ENCODE measurements at regions not wholly inside any gene's neighbourhood (a gene's known extent, or its start where the extent isn't known, plus 50 kb on each side); places are given as distances from the start of the nearest gene placed in this dataset.

DNA sequence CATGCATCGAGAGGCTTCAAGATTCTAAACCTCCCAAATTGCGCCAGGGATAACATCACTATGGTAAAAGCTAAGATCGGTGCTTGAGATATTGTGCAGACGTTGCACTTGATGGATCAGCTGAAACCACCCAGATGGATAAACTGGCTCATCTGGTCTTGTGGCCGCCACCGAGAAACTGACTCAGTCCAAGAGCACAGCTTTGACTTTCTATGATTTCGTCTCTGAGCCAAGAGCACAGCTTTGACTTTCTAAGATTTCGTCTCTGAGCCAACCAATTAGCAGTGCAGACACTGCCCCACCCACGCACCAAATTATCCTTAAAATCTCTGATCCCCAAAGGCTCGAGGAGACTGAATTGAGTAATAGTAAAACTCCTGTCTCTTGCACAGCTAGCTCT is 687.2 kb downstream of the FAM133A start:
- Histone ChIP-seq H3K27me3 (ENCODE audit: insufficient read depth, low read depth) (no peaks in the 10 kb centered on the region), H3K4me2 (no peak overlapping the region), H3K4me3 (no peak overlapping the region), H3K9me3 (ENCODE audit: insufficient read depth, low read depth) (no peaks in the 10 kb centered on the region), H3F3A (ENCODE audit: insufficient read depth, low read depth) (no peaks in the 10 kb centered on the region), H4K20me1 (ENCODE audit: insufficient read depth) (no peaks in the 10 kb centered on the region), H3K4me1 (replicated peaks; ENCODE audit: insufficient read depth) (no peaks in the 10 kb centered on the region), H2AFZ (no peak overlapping the region), H3K27ac (no peak overlapping the region), H3K9me2 (ENCODE audit: insufficient read depth) (no peaks in the 10 kb centered on the region), H3K36me3 (ENCODE audit: low read depth) (no peaks in the 10 kb centered on the region), H3K79me2 (ENCODE audit: low read depth) (no peaks in the 10 kb centered on the region)
- ChIA-PET POLR2A (ENCODE audit: unreplicated experiment) (no interaction called here), CTCF (no interaction called here)
- intact Hi-C loops (cut with micrococcal nuclease; ENCODE audit: unreplicated experiment): no loop called here
- TF ChIP-seq EZH2 (IDR thresholded peaks at IDR 0.05; ENCODE audit: low read depth): no peak
- no peak for DNase-seq
- BruUV-seq (replicated peaks): no TSS peak

DNA sequence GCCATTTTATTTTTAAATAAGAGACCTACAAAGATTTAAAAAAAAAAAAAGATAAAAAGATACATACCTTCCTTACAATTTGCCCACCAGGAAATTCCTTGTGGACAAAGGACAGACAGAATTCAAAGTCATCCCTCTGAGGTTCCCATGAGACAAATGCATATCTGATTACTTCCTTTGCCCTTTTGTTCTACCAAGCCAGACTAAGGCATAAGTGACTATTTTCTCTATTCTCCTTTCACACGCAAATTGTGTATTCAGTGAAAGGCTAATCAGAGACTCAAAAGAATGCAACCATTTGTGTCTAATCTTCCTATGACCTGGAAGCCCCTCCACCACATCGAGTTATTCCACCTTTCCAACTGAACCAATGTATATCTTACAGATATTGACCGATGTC is 691.7 kb downstream of the FAM133A start:
- Histone ChIP-seq H3F3A (ENCODE audit: insufficient read depth, low read depth) (no peaks in the 10 kb centered on the region), H4K20me1 (ENCODE audit: insufficient read depth) (no peaks in the 10 kb centered on the region), H3K4me3 (no peak overlapping the region), H3K27me3 (ENCODE audit: insufficient read depth, low read depth) (no peaks in the 10 kb centered on the region), H3K27ac (no peak overlapping the region), H3K9me3 (ENCODE audit: insufficient read depth, low read depth) (no peaks in the 10 kb centered on the region), H3K9me2 (ENCODE audit: insufficient read depth) (no peaks in the 10 kb centered on the region), H2AFZ (no peak overlapping the region), H3K4me2 (no peak overlapping the region), H3K4me1 (replicated peaks; ENCODE audit: insufficient read depth) (no peaks in the 10 kb centered on the region), H3K36me3 (ENCODE audit: low read depth) (no peaks in the 10 kb centered on the region), H3K79me2 (ENCODE audit: low read depth) (no peaks in the 10 kb centered on the region)
- DNase-seq: no peak
- no TSS peak for BruUV-seq (replicated peaks)
- ChIA-PET CTCF (no interaction called here), POLR2A (ENCODE audit: unreplicated experiment) (no interaction called here)
- intact Hi-C loops (cut with micrococcal nuclease; ENCODE audit: unreplicated experiment): no loop called here
- TF ChIP-seq EZH2 (IDR thresholded peaks at IDR 0.05; ENCODE audit: low read depth) (no peak), CTCF (conservative IDR thresholded peaks at IDR 0.05) (no peak)

DNA sequence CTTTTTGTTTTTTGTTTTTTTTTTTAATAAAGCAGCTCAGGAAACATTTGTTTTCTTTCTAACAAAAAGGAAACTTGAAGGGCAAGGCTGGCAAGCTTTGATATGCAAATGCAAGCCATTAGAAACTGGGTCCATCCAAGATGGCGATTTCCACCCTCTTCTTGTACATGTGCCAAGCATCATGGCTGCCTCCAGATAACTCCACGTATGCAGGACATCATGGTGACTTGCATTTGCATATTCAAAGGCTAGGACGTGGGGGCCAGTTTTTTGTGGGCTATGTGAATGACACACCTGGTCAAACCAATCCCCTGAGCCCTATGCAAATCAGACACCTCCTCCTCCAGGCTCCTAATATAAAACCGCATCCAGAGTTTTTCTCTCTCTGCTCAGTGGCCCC is 692.6 kb downstream of the FAM133A start:
- POLR2A ChIA-PET (ENCODE audit: unreplicated experiment): no interaction called here
- TF ChIP-seq CTCF (conservative IDR thresholded peaks at IDR 0.05) (no peak), EZH2 (IDR thresholded peaks at IDR 0.05; ENCODE audit: low read depth) (no peak)
- CTCF ChIA-PET: no interaction called here

GRCh38 chrX:94389044-94389443 is 715.0 kb downstream of the FAM133A start:
- Histone ChIP-seq H3K9me3 (ENCODE audit: insufficient read depth, low read depth) (no peaks in the 10 kb centered on the region), H3K4me1 (replicated peaks; ENCODE audit: insufficient read depth) (no peaks in the 10 kb centered on the region), H4K20me1 (ENCODE audit: insufficient read depth) (no peaks in the 10 kb centered on the region), H3K36me3 (ENCODE audit: low read depth) (no peaks in the 10 kb centered on the region), H3K27me3 (ENCODE audit: insufficient read depth, low read depth) (no peaks in the 10 kb centered on the region), H3F3A (ENCODE audit: insufficient read depth, low read depth) (no peaks in the 10 kb centered on the region), H3K4me3 (no peak overlapping the region), H3K9me2 (ENCODE audit: insufficient read depth) (no peaks in the 10 kb centered on the region), H3K4me2 (no peak overlapping the region), H3K27ac (no peak overlapping the region), H3K79me2 (ENCODE audit: low read depth) (no peaks in the 10 kb centered on the region), H2AFZ (no peak overlapping the region)
- BruUV-seq (replicated peaks): no TSS peak
- intact Hi-C loops (cut with micrococcal nuclease; ENCODE audit: unreplicated experiment): no loop called here
- POLR2A ChIA-PET (ENCODE audit: unreplicated experiment): no interaction called here
- CTCF ChIA-PET: no interaction called here
- no peak for TF ChIP-seq CTCF (conservative IDR thresholded peaks at IDR 0.05)
- no peak for TF ChIP-seq EZH2 (IDR thresholded peaks at IDR 0.05; ENCODE audit: low read depth)
- DNase-seq: no peak

More for the DNA sequence above, 692.6 kb downstream of the FAM133A start:
- no peak overlapping the region for H3K27ac ChIP-seq
- no peak for DNase-seq
- no peaks in the 10 kb centered on the region for H3K4me1 ChIP-seq (replicated peaks; ENCODE audit: insufficient read depth)
- H3K4me3 ChIP-seq: no peak overlapping the region
- no peak overlapping the region for H3K4me2 ChIP-seq
- no peaks in the 10 kb centered on the region for H3K9me2 ChIP-seq (ENCODE audit: insufficient read depth)
- H3K79me2 ChIP-seq (ENCODE audit: low read depth): no peaks in the 10 kb centered on the region
- H4K20me1 ChIP-seq (ENCODE audit: insufficient read depth): no peaks in the 10 kb centered on the region
- intact Hi-C loops (cut with micrococcal nuclease; ENCODE audit: unreplicated experiment): no loop called here
- BruUV-seq (replicated peaks): no TSS peak
- no peak overlapping the region for H2AFZ ChIP-seq
- no peaks in the 10 kb centered on the region for H3K9me3 ChIP-seq (ENCODE audit: insufficient read depth, low read depth)
- no peaks in the 10 kb centered on the region for H3F3A ChIP-seq (ENCODE audit: insufficient read depth, low read depth)
- H3K36me3 ChIP-seq (ENCODE audit: low read depth): no peaks in the 10 kb centered on the region
- H3K27me3 ChIP-seq (ENCODE audit: insufficient read depth, low read depth): no peaks in the 10 kb centered on the region

All from PC-9 (cell line).